Colonic mucosa (tissue), 4 donors: ENCODE measurements at regions not wholly inside any gene's neighbourhood (a gene's known extent, or its start where the extent isn't known, plus 50 kb on each side); places are given as distances from the start of the nearest gene placed in this dataset.

Experiments used
- DNase-seq: peaks from one replicate; pipeline ENCODE4 v3.0.0-alpha.2; 2020
- H3K27ac ChIP-seq: fragments of 200-600 bp; one replicate; pipeline ENCODE4 v1.8.0; 2021
- H3K27me3 ChIP-seq: fragments of 200-600 bp; one replicate; pipeline ENCODE4 v1.8.0; 2021
- H3K36me3 ChIP-seq: fragments of 200-600 bp; one replicate; pipeline ENCODE4 v1.8.0; 2021
- H3K4me1 ChIP-seq: fragments of 200-600 bp; one replicate; pipeline ENCODE4 v1.8.0; 2021; ENCODE audit warnings: mild to moderate bottlenecking
- H3K4me3 ChIP-seq: fragments of 200-600 bp; one replicate; pipeline ENCODE4 v1.8.0; 2021
- H3K9ac ChIP-seq, 2 donors: one replicate each; pipeline ENCODE4 v1.7.0; 2013; ENCODE audit warnings: control low read depth in 2 of 2, low read depth in 2 of 2, low read length in 2 of 2
- H3K9me3 ChIP-seq: fragments of 200-600 bp; one replicate; pipeline ENCODE4 v1.8.0; 2021
- intact Hi-C: fragments of 100-400 bp; cut with DNase I; formaldehyde crosslinking; loops from one replicate; pipeline ENCODE4 v1.14.1; 2022
- TF ChIP-seq, protein P1 (sequence below): fragments of 200-600 bp; IDR thresholded peaks from one replicate; pipeline ENCODE4 v1.8.0; 2022; ENCODE audit warnings: antibody characterized with exemption, mild to moderate bottlenecking
- donor health status: healthy.
- donor health status: DM: no; HTN: no; CAD: no.
- donor health status: DM: no; HTN: no; CAD: no.

DNA sequence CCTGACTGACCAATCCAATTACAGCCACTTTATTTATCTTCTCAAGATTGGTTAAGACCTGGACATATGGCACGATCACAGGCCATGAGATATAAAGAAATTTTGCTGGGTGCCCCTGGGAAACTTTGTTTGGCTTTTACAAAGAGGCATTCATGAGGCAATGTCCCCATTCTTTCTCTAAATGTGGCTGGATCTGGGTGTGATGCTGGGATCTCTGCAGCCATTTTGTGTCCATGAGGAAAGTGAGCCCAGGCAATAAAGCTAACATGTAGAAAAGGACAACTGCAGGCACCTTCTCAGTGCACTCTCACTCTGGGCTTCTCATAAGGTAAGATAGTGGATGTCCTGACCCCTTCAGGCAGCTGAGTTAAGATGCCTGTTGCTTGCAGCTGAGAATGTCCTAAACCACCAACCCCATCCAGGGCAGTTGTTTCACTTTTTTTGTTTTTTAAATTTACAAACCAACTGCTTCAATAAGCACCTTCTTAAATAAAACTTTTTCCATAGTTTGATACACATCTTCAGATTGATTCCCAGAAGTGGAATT lies 372.3 kb downstream of the MIAT start:
- Histone ChIP-seq H3K36me3 (no peaks in the 10 kb centered on the region), H3K27me3 (no peaks in the 10 kb centered on the region), H3K4me3 (no peak overlapping the region), H3K9me3 (no peaks in the 10 kb centered on the region), H3K27ac (no peak overlapping the region), H3K4me1 (no peaks in the 10 kb centered on the region), H3K9ac (no peak overlapping the region)
- intact Hi-C loops: no loop called here
- no peak for DNase-seq
- TF ChIP-seq, protein P1, sequence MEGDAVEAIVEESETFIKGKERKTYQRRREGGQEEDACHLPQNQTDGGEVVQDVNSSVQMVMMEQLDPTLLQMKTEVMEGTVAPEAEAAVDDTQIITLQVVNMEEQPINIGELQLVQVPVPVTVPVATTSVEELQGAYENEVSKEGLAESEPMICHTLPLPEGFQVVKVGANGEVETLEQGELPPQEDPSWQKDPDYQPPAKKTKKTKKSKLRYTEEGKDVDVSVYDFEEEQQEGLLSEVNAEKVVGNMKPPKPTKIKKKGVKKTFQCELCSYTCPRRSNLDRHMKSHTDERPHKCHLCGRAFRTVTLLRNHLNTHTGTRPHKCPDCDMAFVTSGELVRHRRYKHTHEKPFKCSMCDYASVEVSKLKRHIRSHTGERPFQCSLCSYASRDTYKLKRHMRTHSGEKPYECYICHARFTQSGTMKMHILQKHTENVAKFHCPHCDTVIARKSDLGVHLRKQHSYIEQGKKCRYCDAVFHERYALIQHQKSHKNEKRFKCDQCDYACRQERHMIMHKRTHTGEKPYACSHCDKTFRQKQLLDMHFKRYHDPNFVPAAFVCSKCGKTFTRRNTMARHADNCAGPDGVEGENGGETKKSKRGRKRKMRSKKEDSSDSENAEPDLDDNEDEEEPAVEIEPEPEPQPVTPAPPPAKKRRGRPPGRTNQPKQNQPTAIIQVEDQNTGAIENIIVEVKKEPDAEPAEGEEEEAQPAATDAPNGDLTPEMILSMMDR: no peak

DNA sequence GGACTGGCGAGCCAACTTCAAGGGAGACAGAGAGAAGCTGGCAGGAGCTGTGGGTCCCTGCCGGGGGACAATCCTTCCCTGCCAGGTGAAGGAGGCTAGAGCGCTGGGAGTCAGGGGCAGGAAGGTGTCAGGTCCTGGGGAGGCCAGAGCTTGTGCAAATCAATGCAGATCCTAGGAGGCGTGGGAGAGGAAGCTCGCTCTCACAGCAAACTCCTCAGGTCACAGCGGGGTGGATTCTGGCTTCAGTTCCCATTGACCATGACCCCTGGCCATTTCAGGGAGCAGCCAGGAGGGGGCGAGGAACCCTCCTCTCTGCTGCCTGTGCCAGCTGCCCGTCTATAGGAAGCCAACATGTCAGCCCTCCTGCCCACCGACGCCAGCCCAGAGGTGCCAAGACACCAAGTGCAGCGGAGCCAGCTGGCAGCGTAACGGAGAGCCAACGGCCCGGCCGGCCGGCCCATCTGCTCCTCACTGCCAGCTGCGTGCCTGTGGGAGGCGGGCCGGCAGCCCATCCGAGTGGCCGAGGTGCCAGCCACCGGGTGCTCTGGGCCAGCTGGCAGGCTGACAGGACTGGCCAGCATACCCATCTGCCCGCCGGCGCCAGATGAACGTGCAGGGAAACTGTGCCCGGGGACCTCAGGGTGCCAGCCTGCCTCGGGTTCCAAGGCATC lies 374.8 kb downstream of the MIAT start:
- TF ChIP-seq, protein P1: no peak
- no peak for DNase-seq
- Histone ChIP-seq H3K36me3 (no peaks in the 10 kb centered on the region), H3K9me3 (no peaks in the 10 kb centered on the region), H3K27ac (no peak overlapping the region), H3K27me3 (no peaks in the 10 kb centered on the region), H3K4me3 (no peak overlapping the region), H3K4me1 (no peaks in the 10 kb centered on the region), H3K9ac (no peak overlapping the region)
- intact Hi-C loops: no loop called here

DNA sequence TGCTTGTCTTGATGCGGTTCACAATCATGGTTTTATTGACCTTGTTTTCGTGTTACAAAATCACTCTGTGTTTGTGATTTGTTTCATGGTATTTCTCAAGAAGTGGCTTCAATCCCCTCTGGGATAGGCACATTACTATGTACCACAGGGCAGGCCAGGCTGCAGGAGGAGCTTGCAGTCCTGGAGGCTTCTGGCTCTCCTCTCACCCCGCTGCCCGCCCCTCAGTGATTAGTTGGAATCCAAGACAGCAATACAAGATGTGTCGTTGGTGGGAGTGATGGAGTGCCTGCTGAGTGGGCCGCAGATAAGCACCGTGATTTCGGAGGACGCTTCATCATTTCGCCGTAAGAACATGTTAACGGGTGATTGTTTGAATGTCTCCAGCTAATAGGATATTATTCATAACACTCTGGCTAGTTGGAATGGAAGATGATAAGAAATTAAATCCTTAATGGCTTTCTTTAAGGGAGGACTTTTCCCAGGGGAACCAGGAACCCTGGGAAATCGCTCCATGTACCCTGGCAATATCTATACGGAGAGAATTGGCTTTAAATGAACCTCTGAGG lies 384.4 kb downstream of the MIAT start:
- TF ChIP-seq, protein P1: no peak
- Histone ChIP-seq H3K9me3 (no peaks in the 10 kb centered on the region), H3K27ac (no peak overlapping the region), H3K36me3 (no peaks in the 10 kb centered on the region), H3K9ac (no peak overlapping the region), H3K27me3 (no peaks in the 10 kb centered on the region), H3K4me1 (no peaks in the 10 kb centered on the region), H3K4me3 (no peak overlapping the region)
- intact Hi-C loops: no loop called here
- no peak for DNase-seq

DNA sequence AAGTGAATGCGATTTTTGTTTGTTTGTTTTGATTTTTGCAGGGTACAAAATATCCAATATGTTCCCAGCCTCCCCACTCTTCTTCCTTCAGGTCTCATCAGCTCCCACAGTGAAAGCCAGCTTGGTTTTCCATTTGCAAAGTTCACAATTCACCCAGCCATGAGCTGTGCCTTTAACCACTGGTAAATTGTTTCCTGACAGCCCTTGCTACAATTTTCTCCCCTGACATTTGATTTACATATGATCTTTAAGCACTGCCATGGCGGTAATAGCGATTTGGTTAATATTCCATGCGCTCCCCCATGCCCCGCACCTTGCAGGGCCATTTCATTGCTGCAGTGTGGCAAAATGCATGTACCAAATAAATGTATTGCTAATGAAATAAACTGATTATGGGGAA lies 385.9 kb downstream of the MIAT start:
- H3K27me3 ChIP-seq: no peaks in the 10 kb centered on the region
- H3K4me1 ChIP-seq: no peaks in the 10 kb centered on the region
- H3K4me3 ChIP-seq: no peak overlapping the region
- TF ChIP-seq, protein P1: no peak
- no peak for DNase-seq
- no peak overlapping the region for H3K9ac ChIP-seq
- H3K9me3 ChIP-seq: no peaks in the 10 kb centered on the region
- H3K27ac ChIP-seq: no peak overlapping the region
- no peaks in the 10 kb centered on the region for H3K36me3 ChIP-seq
- intact Hi-C loops: no loop called here

DNA sequence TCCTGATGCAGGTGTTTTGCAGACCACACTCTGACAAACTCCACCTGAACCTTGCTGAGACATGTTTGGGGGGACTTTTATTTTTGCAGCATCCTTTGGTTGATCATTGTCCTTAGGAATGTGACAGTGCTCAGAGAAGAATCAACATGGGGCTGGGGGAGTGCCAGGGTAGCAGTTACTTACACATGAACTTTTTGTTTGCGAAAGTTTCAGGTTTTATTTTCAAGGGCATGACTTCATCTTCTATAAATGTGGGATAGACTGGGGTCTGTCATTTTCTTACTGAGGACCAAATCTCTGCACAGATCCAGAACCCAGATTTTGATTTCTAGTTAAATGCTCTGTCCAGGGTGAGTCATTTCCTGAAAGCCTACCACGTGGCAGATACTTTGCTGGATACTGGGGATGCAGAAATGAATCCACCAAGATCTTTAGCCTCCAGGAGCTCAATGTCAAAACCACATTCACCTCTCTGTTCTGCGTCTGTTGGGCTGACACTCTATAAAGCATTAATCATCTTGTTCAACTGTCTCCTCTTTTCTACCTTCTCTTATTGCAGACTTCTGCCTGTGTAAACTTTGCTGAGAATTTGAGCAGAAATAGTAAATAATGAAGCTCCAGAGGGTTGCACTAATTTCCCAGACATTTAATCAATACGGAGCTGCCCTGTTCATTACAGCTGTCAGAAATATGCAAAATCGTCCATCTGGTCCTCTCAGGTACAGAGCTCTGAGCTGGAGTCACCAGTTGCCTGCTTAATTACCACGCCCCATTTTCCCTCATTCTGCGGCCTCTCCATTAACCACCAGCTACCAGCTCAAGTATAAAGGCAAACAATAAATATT lies 387.9 kb downstream of the MIAT start:
- H3K4me3 ChIP-seq: no peak overlapping the region
- intact Hi-C loops: no loop called here
- no peaks in the 10 kb centered on the region for H3K36me3 ChIP-seq
- H3K9ac ChIP-seq: no peak overlapping the region
- no peaks in the 10 kb centered on the region for H3K9me3 ChIP-seq
- no peak overlapping the region for H3K27ac ChIP-seq
- TF ChIP-seq, protein P1: no peak
- H3K4me1 ChIP-seq: no peaks in the 10 kb centered on the region
- H3K27me3 ChIP-seq: no peaks in the 10 kb centered on the region
- no peak for DNase-seq
